HAP-1 (cell line): ENCODE measurements at regions not wholly inside any gene's neighbourhood (a gene's known extent, or its start where the extent isn't known, plus 50 kb on each side); places are given as distances from the start of the nearest gene placed in this dataset.

Experiments
- DNase-seq, 2 experiments: peaks; one replicate each; pipeline ENCODE4 v3.0.0-alpha.2; 2016 to 2020; ENCODE audit warnings: low spot score in 2 of 2
- H3K27me3 ChIP-seq: fragments of 250-450 bp; sonication (Bioruptor Pico); 2 replicates; pipeline ENCODE4 v1.5.1; 2020; ENCODE audit warnings: low read depth, mild to moderate bottlenecking, moderate library complexity
- H3K36me3 ChIP-seq: fragments of 250-450 bp; sonication (Bioruptor Pico); replicated peaks from 2 replicates; pipeline ENCODE4 v1.5.1; 2020; ENCODE audit warnings: mild to moderate bottlenecking
- H3K4me1 ChIP-seq: fragments of 250-450 bp; sonication (Bioruptor Pico); 2 replicates; pipeline ENCODE4 v1.5.1; 2020; ENCODE audit warnings: mild to moderate bottlenecking
- H3K4me3 ChIP-seq: fragments of 250-450 bp; sonication (Bioruptor Pico); 2 replicates; pipeline ENCODE4 v1.5.1; 2020; ENCODE audit warnings: mild to moderate bottlenecking, moderate library complexity
- H3K9me3 ChIP-seq: fragments of 250-450 bp; sonication (Bioruptor Pico); 2 replicates; pipeline ENCODE4 v1.5.1; 2020; ENCODE audit warnings: mild to moderate bottlenecking, moderate library complexity
- in situ Hi-C: fragments of 300-500 bp; cut with MboI; formaldehyde crosslinking; loops from 3 replicates; pipeline ENCODE4 v1.14.3; 2020; ENCODE audit warnings: low sequenced_read_pairs, inconsistent platforms, mixed read lengths

- Histone ChIP-seq H3K9me3 (no peaks in the 10 kb centered on the region), H3K4me3 (no peak overlapping the region), H3K36me3 (no peaks in the 10 kb centered on the region), H3K4me1 (no peaks in the 10 kb centered on the region), H3K27me3 (no peaks in the 10 kb centered on the region)
- DNase-seq: no peak
- in situ Hi-C loops: no loop called here
Observed at GRCh38 chr2:223500709-223501108, 101.5 kb downstream of the SCG2 start.

- Histone ChIP-seq H3K4me3 (no peak overlapping the region), H3K9me3 (no peaks in the 10 kb centered on the region), H3K27me3 (no peaks in the 10 kb centered on the region), H3K36me3 (no peaks in the 10 kb centered on the region), H3K4me1 (no peaks in the 10 kb centered on the region)
- no peak for DNase-seq
- in situ Hi-C loops: no loop called here
Observed at GRCh38 chr2:223501641-223502040, 100.5 kb downstream of the SCG2 start.

- H3K4me1 ChIP-seq: no peaks in the 10 kb centered on the region
- no peaks in the 10 kb centered on the region for H3K9me3 ChIP-seq
- in situ Hi-C loops: no loop called here
- H3K27me3 ChIP-seq: no peaks in the 10 kb centered on the region
- DNase-seq: no peak
- no peak overlapping the region for H3K4me3 ChIP-seq
- no peaks in the 10 kb centered on the region for H3K36me3 ChIP-seq
Observed at GRCh38 chr2:223503746-223504145, 98.4 kb downstream of the SCG2 start.

- in situ Hi-C loops: no loop called here
- no peak overlapping the region for H3K4me3 ChIP-seq
- H3K4me1 ChIP-seq: peaks cover 3% of the 10 kb centered on the region
- DNase-seq: no peak
- H3K36me3 ChIP-seq: no peaks in the 10 kb centered on the region
- H3K9me3 ChIP-seq: no peaks in the 10 kb centered on the region
- H3K27me3 ChIP-seq: no peaks in the 10 kb centered on the region
Observed at GRCh38 chr2:223508372-223508771, 93.8 kb downstream of the SCG2 start.

GRCh38 chr2:223510713-223511112 lies 91.4 kb downstream of the SCG2 start:
- Histone ChIP-seq H3K4me3 (no peak overlapping the region), H3K27me3 (no peaks in the 10 kb centered on the region), H3K4me1 (peaks cover 11% of the 10 kb centered on the region), H3K36me3 (no peaks in the 10 kb centered on the region), H3K9me3 (no peaks in the 10 kb centered on the region)
- no peak for DNase-seq
- in situ Hi-C loops: no loop called here

GRCh38 chr2:223511168-223511567 lies 91.0 kb downstream of the SCG2 start:
- Histone ChIP-seq H3K4me3 (no peak overlapping the region), H3K36me3 (no peaks in the 10 kb centered on the region), H3K4me1 (peaks cover 11% of the 10 kb centered on the region), H3K9me3 (no peaks in the 10 kb centered on the region), H3K27me3 (no peaks in the 10 kb centered on the region)
- DNase-seq: no peak
- in situ Hi-C loops: no loop called here

- in situ Hi-C loops: no loop called here
- Histone ChIP-seq H3K9me3 (no peaks in the 10 kb centered on the region), H3K4me1 (peaks cover 11% of the 10 kb centered on the region), H3K36me3 (no peaks in the 10 kb centered on the region), H3K27me3 (no peaks in the 10 kb centered on the region), H3K4me3 (no peak overlapping the region)
- DNase-seq: peak; percentile 21 to 94
Observed at GRCh38 chr2:223513771-223514455, 88.2 kb downstream of the SCG2 start.

- Histone ChIP-seq H3K9me3 (no peaks in the 10 kb centered on the region), H3K4me1 (peaks cover under 1% of the 10 kb centered on the region; the same call in 1 of the 2 replicates), H3K36me3 (no peaks in the 10 kb centered on the region), H3K27me3 (no peaks in the 10 kb centered on the region), H3K4me3 (no peak overlapping the region)
- DNase-seq: no peak
- in situ Hi-C loops: no loop called here
Observed at GRCh38 chr2:223519471-223519870, 82.7 kb downstream of the SCG2 start.

GRCh38 chr2:223522796-223523195 lies 79.4 kb downstream of the SCG2 start:
- Histone ChIP-seq H3K27me3 (no peaks in the 10 kb centered on the region), H3K4me1 (no peaks in the 10 kb centered on the region), H3K9me3 (no peaks in the 10 kb centered on the region), H3K36me3 (no peaks in the 10 kb centered on the region), H3K4me3 (no peak overlapping the region)
- in situ Hi-C loops: no loop called here
- DNase-seq: no peak

GRCh38 chr2:223523551-223524001 lies 78.6 kb downstream of the SCG2 start:
- Histone ChIP-seq H3K4me1 (no peaks in the 10 kb centered on the region), H3K4me3 (no peak overlapping the region), H3K36me3 (no peaks in the 10 kb centered on the region), H3K9me3 (no peaks in the 10 kb centered on the region), H3K27me3 (no peaks in the 10 kb centered on the region)
- in situ Hi-C loops: no loop called here
- no peak for DNase-seq

GRCh38 chr2:223524066-223524465 lies 78.1 kb downstream of the SCG2 start:
- Histone ChIP-seq H3K4me3 (no peak overlapping the region), H3K36me3 (no peaks in the 10 kb centered on the region), H3K9me3 (no peaks in the 10 kb centered on the region), H3K4me1 (no peaks in the 10 kb centered on the region), H3K27me3 (no peaks in the 10 kb centered on the region)
- in situ Hi-C loops: no loop called here
- DNase-seq: no peak

GRCh38 chr2:223526106-223526505 lies 76.1 kb downstream of the SCG2 start:
- Histone ChIP-seq H3K27me3 (no peaks in the 10 kb centered on the region), H3K4me1 (no peaks in the 10 kb centered on the region), H3K36me3 (no peaks in the 10 kb centered on the region), H3K4me3 (no peak overlapping the region), H3K9me3 (no peaks in the 10 kb centered on the region)
- in situ Hi-C loops: no loop called here
- no peak for DNase-seq

- in situ Hi-C loops: no loop called here
- Histone ChIP-seq H3K4me3 (no peak overlapping the region), H3K27me3 (no peaks in the 10 kb centered on the region), H3K36me3 (no peaks in the 10 kb centered on the region), H3K4me1 (no peaks in the 10 kb centered on the region), H3K9me3 (no peaks in the 10 kb centered on the region)
- DNase-seq: no peak
Observed at GRCh38 chr2:223528036-223528435, 74.1 kb downstream of the SCG2 start.

GRCh38 chr2:223529696-223530095 lies 72.5 kb downstream of the SCG2 start:
- Histone ChIP-seq H3K4me1 (no peaks in the 10 kb centered on the region), H3K4me3 (no peak overlapping the region), H3K9me3 (no peaks in the 10 kb centered on the region), H3K36me3 (no peaks in the 10 kb centered on the region), H3K27me3 (no peaks in the 10 kb centered on the region)
- DNase-seq: no peak
- in situ Hi-C loops: no loop called here

GRCh38 chr2:223530811-223531210 lies 71.3 kb downstream of the SCG2 start:
- Histone ChIP-seq H3K27me3 (no peaks in the 10 kb centered on the region), H3K4me1 (no peaks in the 10 kb centered on the region), H3K36me3 (no peaks in the 10 kb centered on the region), H3K9me3 (no peaks in the 10 kb centered on the region), H3K4me3 (no peak overlapping the region)
- in situ Hi-C loops: no loop called here
- DNase-seq: no peak
